Activated CD8-positive, alpha-beta T cell treated with anti-CD3 and anti-CD28 coated beads for 36 hours (primary cell): ENCODE measurements at regions not wholly inside any gene's neighbourhood (a gene's known extent, or its start where the extent isn't known, plus 50 kb on each side); places are given as distances from the start of the nearest gene placed in this dataset.

ENCODE experiments used
- ATAC-seq: fragments of 200-7000 bp; cut with Tn5 transposase; one replicate; pipeline ENCODE4 v1.10.0; 2021; ENCODE audit warnings: mild to moderate bottlenecking, moderate library complexity
- CTCF ChIA-PET: fragments of 350-600 bp; sonication (Branson Sonifier 250); formaldehyde crosslinking; loops from one replicate; lab custom pipeline; 2021; ENCODE audit warnings: antibody characterized with exemption; lab: Charles Lee
- POLR2A ChIA-PET: fragments of 350-600 bp; sonication (Branson Sonifier 250); formaldehyde crosslinking; loops from one replicate; lab custom pipeline; 2021; ENCODE audit warnings: antibody characterized with exemption; lab: Charles Lee
- DNase-seq: peaks from one replicate; pipeline ENCODE4 v3.0.0-alpha.2; 2020
- H3K27ac Mint-ChIP-seq: one replicate; pipeline ENCODE4 v1.8.0; 2021; ENCODE audit warnings: mild to moderate bottlenecking, mixed read lengths
- H3K27me3 Mint-ChIP-seq: one replicate; pipeline ENCODE4 v1.8.0; 2021; ENCODE audit warnings: mixed read lengths
- H3K36me3 Mint-ChIP-seq: one replicate; pipeline ENCODE4 v1.8.0; 2021; ENCODE audit warnings: low read depth, mixed read lengths
- H3K4me1 Mint-ChIP-seq: one replicate; pipeline ENCODE4 v1.8.0; 2021; ENCODE audit warnings: low read depth, mixed read lengths
- H3K4me3 Mint-ChIP-seq: one replicate; pipeline ENCODE4 v1.8.0; 2021; ENCODE audit warnings: mild to moderate bottlenecking, moderate library complexity, mixed read lengths
- H3K9me3 Mint-ChIP-seq: one replicate; pipeline ENCODE4 v1.8.0; 2021; ENCODE audit warnings: mixed read lengths
- CTCF ChIP-seq: fragments of 200-600 bp; IDR thresholded peaks from one replicate; pipeline ENCODE4 v1.8.0; 2022; ENCODE audit warnings: antibody characterized with exemption, mild to moderate bottlenecking
- intact Hi-C: fragments of 100-400 bp; cut with micrococcal nuclease; formaldehyde crosslinking; loops from one replicate; pipeline ENCODE4 v1.10.0; 2022

GRCh38 chr1:115219927-115220326 lies 118.1 kb downstream of the NGF start:
- ChIA-PET POLR2A (no interaction called here), CTCF (no interaction called here)
- no peak overlapping the region for H3K27ac Mint-ChIP-seq

GRCh38 chr1:115218699-115219098 lies 119.3 kb downstream of the NGF start:
- DNase-seq (no peak), ATAC-seq (no peak)
- intact Hi-C loops = no loop called here
- ChIA-PET POLR2A (no interaction called here), CTCF (no interaction called here)
- no peak overlapping the region for H3K4me3 Mint-ChIP-seq
- H3K4me1 Mint-ChIP-seq = no peaks in the 10 kb centered on the region
- peaks cover 19% of the 10 kb centered on the region for H3K27me3 Mint-ChIP-seq
- no peaks in the 10 kb centered on the region for H3K9me3 Mint-ChIP-seq
- H3K27ac Mint-ChIP-seq = no peak overlapping the region
- H3K36me3 Mint-ChIP-seq = no peaks in the 10 kb centered on the region
- no peak for TF ChIP-seq CTCF

More at GRCh38 chr1:115219927-115220326, 118.1 kb downstream of the NGF start:
- ATAC-seq (no peak), DNase-seq (no peak)
- no peak for TF ChIP-seq CTCF
- Mint-ChIP-seq H3K36me3 (no peaks in the 10 kb centered on the region), H3K9me3 (no peaks in the 10 kb centered on the region), H3K4me3 (no peak overlapping the region), H3K27me3 (peaks cover 18% of the 10 kb centered on the region), H3K4me1 (no peaks in the 10 kb centered on the region)
- intact Hi-C loops = no loop called here

DNA sequence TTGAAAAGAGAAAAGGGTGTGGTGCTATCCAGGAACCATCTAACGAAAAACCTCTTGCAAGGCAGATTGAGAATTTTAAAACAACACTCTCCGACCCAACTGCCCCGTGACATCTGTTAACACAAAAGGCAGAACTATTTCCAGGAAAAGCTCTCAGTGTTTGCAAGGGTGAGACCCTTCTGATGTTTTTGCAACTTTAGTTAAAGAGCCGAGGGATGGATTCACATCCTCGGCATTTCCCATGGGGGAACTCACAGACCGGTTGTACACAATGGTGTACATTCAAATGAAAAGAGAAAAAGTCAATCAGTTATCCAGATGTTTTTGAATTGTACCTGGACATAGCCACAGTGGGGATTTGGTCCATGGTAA lies 120.0 kb downstream of the NGF start:
- no peak for TF ChIP-seq CTCF
- POLR2A ChIA-PET = no interaction called here
- Mint-ChIP-seq H3K4me1 (no peaks in the 10 kb centered on the region), H3K27me3 (peaks cover 22% of the 10 kb centered on the region), H3K9me3 (no peaks in the 10 kb centered on the region), H3K36me3 (no peaks in the 10 kb centered on the region), H3K27ac (no peak overlapping the region), H3K4me3 (no peak overlapping the region)
- DNase-seq (no peak), ATAC-seq (no peak)
- CTCF ChIA-PET = no interaction called here
- intact Hi-C loops = no loop called here

- CTCF ChIA-PET = no interaction called here
- DNase-seq (no peak), ATAC-seq (no peak)
- Mint-ChIP-seq H3K9me3 (no peaks in the 10 kb centered on the region), H3K27ac (no peak overlapping the region), H3K4me3 (no peak overlapping the region), H3K27me3 (peaks cover 24% of the 10 kb centered on the region), H3K4me1 (no peaks in the 10 kb centered on the region), H3K36me3 (no peaks in the 10 kb centered on the region)
- POLR2A ChIA-PET = no interaction called here
- intact Hi-C loops = no loop called here
- no peak for TF ChIP-seq CTCF
Observed at GRCh38 chr1:115217150-115218033, 120.7 kb downstream of the NGF start.

GRCh38 chr1:115215703-115216521 lies 122.1 kb downstream of the NGF start:
- H3K4me1 Mint-ChIP-seq = no peaks in the 10 kb centered on the region

More at GRCh38 chr1:115215703-115216521, 122.1 kb downstream of the NGF start:
- no peak for ATAC-seq
- POLR2A ChIA-PET = no interaction called here
- no peak for TF ChIP-seq CTCF
- Mint-ChIP-seq H3K36me3 (no peaks in the 10 kb centered on the region), H3K27me3 (peaks cover 24% of the 10 kb centered on the region), H3K9me3 (no peaks in the 10 kb centered on the region), H3K27ac (no peak overlapping the region), H3K4me3 (no peak overlapping the region)
- no peak for DNase-seq
- intact Hi-C loops = no loop called here
- CTCF ChIA-PET = no interaction called here
